Stimulated activated CD8-positive, alpha-beta memory T cell treated with anti-CD3 and anti-CD28 coated beads, Interleukin-7, amount 100 ng/mL, for 1 hour (primary cell): ENCODE measurements at regions not wholly inside any gene's neighbourhood (a gene's known extent, or its start where the extent isn't known, plus 50 kb on each side); places are given as distances from the start of the nearest gene placed in this dataset.

Experiments
- DNase-seq, 2 donors: peaks; one replicate each; pipeline ENCODE4 v3.0.0-alpha.2; 2020; ENCODE audit warnings: low read depth in 2 of 2

GRCh38 chr21:43303275-43304178 is 123.4 kb downstream of the SIK1 start:
- no peak for DNase-seq

- DNase-seq = no peak
Measured at GRCh38 chr21:43302769-43303168, 124.2 kb downstream of the SIK1 start.

- no peak for DNase-seq
Measured at GRCh38 chr21:43302062-43302700, 124.8 kb downstream of the SIK1 start.

- no peak for DNase-seq
Measured at GRCh38 chr21:43301409-43302061, 125.4 kb downstream of the SIK1 start.

- DNase-seq = no peak
Measured at GRCh38 chr21:43300496-43301408, 126.2 kb downstream of the SIK1 start.

- DNase-seq = no peak
Measured at GRCh38 chr21:43299441-43300277, 127.3 kb downstream of the SIK1 start.

- no peak for DNase-seq
Measured at GRCh38 chr21:43298546-43299440, 128.1 kb downstream of the SIK1 start.

- DNase-seq = no peak
Measured at GRCh38 chr21:43297989-43298388, 128.9 kb downstream of the SIK1 start.

- DNase-seq = no peak
Measured at GRCh38 chr21:43297391-43297981, 128.7 kb downstream of the CRYAA start.

- no peak for DNase-seq
Measured at GRCh38 chr21:43295066-43295958, 126.5 kb downstream of the CRYAA start.

GRCh38 chr21:43294194-43294902 is 125.5 kb downstream of the CRYAA start:
- DNase-seq = no peak

- DNase-seq = no peak
Measured at GRCh38 chr21:43292866-43293142, 124.0 kb downstream of the CRYAA start.

- no peak for DNase-seq
Measured at GRCh38 chr21:43292041-43292865, 123.4 kb downstream of the CRYAA start.

- no peak for DNase-seq
Measured at GRCh38 chr21:43291347-43291950, 122.6 kb downstream of the CRYAA start.

- DNase-seq = no peak
Measured at GRCh38 chr21:43290421-43291346, 121.9 kb downstream of the CRYAA start.
